ENCODE measurements at regions not wholly inside any gene's neighbourhood (a gene's known extent, or its start where the extent isn't known, plus 50 kb on each side); places are given as distances from the start of the nearest gene placed in this dataset.

DNA sequence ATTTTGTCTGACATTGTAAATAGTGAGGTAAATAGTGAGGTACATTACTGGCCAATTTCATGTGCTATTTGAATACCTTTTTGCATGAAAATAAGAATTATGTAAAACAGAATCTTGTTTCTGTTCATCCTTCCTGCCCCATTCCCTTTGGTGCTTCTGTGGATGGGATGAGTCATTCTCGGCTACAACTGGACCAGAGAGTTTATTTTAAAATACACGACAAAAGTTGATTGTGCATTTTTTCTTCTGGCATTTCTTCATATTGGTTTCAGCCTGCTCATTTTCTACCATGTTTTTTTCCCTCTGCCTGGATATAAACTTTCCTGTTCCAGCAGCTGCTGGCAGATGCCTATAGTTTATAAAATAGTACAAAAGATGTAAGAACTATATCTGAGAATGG lies 107.5 kb downstream of the CYSLTR2 start:
- DNase-seq = no peak

GRCh38 chr13:48769107-48769704 lies 115.5 kb downstream of the CYSLTR2 start:
- peak; percentile 94 for DNase-seq

GRCh38 chr13:48770372-48770771 lies 116.6 kb downstream of the CYSLTR2 start:
- no peak for DNase-seq

DNA sequence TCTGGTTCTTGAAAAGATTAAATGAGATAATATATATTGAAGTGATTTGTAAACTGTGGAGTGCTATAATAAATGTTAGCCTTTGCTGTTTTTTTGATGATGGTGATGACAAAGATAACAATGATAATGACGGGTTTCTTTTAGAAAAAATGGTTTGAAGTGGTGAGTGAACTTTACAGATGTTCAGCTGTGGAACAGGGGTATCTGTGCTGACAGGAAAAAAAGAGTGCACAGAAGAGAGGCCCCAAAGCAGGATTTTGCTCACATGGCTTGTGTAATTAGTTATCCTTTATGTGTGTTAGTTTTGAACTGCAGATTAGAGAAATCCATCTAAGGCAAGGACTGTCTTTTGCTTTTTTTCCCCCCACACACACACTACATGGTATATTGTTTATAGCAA lies 119.2 kb downstream of the CYSLTR2 start:
- no peak for DNase-seq

DNA sequence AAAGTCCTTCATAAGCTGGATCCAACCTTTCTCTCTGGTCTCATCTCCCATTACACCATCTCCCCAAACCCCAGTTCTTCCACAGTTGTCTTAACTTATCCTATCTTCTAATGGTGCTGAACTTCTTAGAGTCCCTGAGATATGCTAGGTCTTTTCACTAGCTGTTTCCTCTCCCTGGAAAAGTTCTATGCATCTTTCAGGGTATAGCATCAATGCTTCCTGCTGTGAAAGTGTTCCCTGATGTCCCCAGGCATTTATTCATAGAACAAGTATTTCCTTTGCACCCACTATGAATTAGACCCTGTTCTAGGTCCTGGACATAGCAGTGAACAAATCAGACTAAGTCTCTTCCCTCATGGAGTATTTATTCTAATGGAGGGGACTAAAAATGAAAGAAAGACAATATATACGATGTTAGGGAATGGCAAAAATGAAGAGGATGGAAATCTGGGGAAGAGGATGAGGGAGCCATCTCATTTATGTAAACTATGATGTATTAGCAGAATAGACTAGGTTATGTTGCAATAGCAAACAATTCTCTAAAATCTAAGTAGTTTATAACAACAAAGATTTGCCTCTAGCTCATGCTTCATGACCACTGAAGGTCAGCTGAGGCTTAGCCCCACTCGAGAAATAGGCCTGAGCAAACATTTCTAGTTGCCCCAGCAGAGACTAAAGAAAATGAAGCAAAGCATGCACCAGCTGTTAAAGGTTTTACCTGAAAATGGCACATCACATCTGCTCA lies 120.0 kb downstream of the CYSLTR2 start:
- DNase-seq = no peak

DNA sequence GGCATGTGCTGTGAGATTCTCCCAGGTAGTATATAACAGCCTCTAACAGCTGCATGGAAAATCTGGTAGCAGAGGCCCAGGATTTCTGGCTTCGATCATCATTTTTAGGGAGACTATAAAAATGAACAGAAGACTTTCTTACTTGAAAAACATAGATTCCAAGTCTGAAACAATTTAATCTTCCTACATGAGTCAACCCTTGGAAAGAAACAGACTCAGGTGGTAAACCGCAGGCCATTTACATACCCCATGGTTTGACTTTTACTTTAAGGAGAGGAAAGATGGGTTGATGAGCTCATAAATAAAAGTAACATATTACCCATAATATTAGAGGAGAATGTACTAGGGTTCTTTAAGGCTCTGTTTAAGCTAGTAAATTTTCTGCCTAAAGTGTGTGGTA lies 121.6 kb downstream of the CYSLTR2 start:
- no peak for DNase-seq

DNA sequence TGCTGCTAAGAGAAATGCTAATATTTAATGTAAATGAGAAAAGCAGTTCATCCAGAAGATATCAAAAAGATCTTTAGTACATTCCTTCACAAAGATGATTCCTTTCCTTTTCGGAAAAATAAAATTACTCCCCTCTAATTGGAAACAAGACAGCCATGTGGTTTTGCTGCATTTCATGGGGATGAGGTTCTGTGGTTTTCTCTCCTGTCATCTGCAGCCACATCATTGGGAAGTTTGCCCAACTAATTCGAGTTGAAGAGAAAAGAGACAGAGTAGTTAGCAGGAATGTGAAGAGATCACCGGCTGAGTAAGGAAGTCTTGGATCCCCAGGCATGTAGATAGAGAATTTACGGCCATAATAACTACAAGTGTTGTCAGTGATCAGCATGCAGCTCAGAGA lies 122.1 kb downstream of the CYSLTR2 start:
- no peak for DNase-seq

DNA sequence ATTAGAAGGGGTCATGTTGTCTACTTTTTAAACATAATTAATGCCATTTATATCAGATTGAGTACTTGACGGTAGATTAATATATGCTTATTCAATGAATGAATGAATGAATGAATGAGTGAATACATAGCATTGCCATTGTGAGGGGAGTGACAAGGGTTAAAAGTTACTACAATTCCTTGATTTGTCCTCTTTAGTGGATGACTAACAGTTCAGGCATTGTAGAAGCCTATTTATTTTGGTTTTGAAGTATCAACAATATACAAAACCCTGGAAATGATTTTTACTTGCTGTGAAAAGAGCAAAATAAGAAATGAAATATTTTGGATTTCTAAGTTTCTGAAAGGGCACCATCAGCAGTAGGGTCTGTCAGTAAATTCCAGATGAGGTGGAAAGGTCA lies 122.7 kb downstream of the CYSLTR2 start:
- DNase-seq = no peak

- no peak for DNase-seq
These were observed 124.9 kb downstream of the CYSLTR2 start for GRCh38 chr13:48778610-48779009.

DNA sequence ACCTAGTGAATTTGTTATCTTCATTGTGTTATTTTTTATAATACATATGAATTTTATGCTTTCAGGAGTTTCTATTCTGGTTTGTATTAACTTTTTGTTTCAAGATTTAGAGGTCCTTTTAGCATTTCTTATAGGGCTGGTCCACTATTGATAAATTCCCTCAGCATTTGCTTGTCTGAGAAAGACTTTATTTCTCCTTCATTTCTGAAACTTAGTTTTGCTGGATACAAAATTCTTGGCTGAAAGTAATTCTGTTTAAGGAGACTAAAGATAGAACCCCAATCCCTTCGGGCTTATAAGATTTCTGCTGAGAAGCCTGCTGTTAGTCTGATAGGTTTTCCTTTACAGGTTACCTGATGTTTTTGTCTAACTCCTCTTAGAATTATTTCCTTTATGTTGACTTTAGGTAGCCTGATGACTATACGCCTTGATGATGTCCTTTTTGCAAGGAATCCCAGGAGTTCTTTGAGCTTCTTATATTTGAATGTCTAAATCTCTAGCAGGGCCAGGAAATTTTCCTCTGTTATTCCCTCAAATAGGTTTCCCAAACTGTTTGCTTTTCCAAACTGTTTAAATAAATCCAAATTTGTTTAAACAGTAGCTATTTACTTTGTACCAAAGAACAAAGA lies 127.1 kb downstream of the CYSLTR2 start:
- no peak for DNase-seq

- DNase-seq = no peak
These were observed 128.7 kb downstream of the CYSLTR2 start for GRCh38 chr13:48782429-48782840.

GRCh38 chr13:48783181-48783630 lies 129.5 kb downstream of the CYSLTR2 start:
- DNase-seq = peak; percentile 84

DNA sequence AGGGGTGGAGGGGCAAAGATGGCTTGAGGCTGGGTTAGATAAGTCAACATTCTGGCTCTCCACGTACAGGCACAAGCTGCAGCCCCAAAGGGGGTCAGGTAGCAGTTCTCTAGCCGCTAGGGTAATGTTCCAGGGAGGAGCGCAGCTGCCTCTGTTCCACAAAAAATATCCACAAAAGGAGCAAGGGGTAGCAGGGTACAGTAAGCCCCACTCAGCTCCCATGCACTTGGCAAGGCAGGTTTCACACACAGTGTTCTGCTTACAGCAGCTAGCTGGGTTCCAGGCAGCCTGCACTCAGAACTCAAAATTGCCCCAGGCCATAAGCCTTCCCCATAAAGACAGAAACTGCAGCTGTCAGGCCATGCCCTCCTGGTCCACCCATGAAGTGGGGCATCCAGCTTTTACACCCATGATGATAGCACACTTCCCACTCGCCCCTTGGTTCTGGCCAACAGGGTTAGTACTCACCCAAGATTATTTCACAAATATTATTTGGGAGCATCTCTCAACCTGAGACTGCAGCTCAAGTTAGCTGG lies 130.0 kb downstream of the CYSLTR2 start:
- no peak for DNase-seq

- DNase-seq = no peak
These were observed 131.3 kb downstream of the CYSLTR2 start for GRCh38 chr13:48784916-48785548.

DNA sequence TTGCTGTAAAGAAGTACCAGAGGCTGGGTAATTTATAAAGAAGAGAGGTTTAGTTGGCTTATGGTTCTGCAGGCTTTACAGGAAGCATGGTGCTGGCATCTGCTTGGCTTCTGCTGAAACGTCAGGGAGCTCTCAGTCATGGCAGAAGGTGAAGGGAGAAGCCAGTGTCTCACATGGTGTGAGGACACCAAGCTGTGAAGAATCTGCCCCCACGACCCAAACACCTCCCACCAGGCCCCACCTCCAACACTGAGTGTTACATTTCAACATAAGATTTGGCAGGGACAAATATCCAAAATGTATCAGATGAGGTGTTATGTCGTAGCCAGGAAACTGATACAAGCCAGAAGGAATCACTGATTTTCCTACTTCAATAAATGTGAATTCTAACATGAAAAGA lies 136.5 kb downstream of the CYSLTR2 start:
- DNase-seq = no peak

DNA sequence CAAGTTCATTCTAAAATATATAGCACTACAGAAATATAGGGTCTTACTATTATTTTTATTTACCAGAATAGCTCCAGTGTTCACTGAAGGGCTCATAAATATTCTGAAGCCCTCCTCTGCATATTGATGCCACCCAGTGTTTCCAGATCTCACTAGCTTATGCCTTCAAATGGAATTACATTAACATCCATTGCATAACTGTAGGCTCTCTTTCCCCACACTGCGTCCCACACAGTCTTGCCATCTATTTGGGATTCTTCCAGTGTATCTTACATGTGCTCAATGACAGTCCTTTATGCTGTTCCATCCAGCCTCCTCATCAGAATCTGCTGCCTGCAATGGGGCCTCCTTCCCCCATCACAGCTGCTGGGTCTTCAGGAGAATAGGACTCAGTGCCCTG lies 137.2 kb downstream of the CYSLTR2 start:
- no peak for DNase-seq

GRCh38 chr13:48797127-48797526 lies 143.4 kb downstream of the CYSLTR2 start:
- DNase-seq = no peak

- no peak for DNase-seq
These were observed 144.0 kb downstream of the CYSLTR2 start for GRCh38 chr13:48797761-48798160.

DNA sequence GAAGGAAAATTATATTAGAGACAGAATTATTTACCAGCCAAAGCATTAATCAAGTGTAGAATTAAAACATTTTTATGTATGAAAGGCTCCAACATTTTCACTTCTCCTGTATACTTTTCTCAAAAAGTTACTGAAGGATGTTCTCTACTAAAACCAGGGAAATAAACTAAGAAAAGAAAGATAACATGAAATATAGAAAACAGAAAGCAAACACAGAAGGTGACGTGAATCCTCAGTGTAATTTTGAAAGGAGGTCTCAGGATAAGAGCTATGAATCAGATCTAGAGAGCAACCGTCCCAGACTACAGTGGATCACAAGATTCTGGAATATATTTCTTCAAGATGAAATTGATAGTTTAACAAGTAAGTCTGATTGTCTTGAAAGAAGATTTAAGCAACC lies 144.5 kb downstream of the CYSLTR2 start:
- no peak for DNase-seq

GRCh38 chr13:48801255-48801654 lies 147.5 kb downstream of the CYSLTR2 start:
- no peak for DNase-seq

DNA sequence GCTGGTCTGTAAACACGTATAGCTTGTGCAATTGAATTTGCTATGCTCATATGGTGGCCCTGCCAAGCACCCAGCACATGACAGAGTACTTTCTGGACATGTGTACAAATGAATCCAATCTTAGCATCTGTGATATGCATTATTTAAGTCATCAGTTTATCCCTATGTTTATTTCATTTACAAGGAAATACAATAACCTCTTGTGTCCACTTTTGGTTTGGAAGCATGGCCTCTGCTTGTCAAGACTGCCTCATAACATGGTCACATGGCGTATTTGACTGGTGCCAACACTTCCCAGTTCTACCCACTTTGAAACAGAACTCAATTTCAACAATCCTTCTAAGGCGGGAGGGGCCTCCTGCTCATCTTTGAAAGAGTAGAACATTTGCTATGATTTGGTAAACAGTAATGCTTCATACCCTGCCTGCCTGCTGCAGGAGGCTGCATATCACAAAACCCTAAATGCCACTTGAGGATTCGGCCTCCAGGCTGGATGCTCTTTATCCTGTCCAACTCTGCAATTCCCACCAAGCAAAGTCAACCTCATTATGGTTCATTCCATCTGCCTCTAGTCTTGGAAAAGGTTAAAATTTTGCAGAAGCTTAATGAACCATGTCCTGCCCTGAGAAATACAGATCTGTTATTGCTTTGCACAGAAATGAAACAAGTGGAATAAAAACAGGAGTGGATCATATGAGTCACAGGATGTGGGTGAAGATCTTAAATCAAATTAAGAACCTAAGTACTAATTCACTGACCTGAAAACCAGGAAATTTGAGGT lies 151.3 kb downstream of the CYSLTR2 start:
- DNase-seq = peak; percentile 17

DNA sequence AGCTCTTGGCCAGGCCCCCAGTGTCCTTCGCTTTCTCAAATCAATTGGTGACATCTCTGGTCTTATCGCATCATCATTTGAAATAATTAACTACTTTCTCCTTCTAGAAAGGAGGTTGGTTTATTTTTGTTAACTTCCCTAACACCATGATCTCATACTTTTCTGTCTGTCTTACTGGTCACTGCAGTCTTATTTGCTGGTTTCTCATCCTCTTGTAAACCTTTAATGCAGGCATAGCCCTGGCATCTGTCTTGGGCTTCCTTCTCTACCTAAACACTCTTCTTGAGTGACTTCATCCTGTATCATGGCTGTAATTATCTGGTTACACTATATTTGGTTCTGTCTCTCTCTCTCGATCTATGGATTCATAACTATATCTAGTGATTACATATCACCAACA lies 152.8 kb downstream of the CYSLTR2 start:
- DNase-seq = no peak

DNA sequence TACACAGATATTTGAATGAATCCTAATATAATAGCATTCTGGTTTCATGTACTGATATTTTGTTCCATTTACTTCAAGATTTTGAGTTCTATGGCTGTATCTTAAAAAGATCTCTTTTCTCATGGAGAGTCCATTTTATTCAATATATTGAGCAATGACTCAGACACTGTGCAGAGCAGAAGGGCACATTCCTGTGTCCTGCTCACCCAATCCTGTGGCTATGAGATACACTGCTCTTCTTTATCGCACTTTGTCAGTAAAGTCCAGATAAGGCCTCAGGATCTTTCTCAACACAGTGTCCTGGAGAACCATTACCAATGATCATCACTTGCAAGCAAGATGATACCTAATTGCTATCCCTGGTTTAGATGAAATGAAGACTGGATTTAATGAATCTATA lies 155.0 kb downstream of the CYSLTR2 start:
- no peak for DNase-seq
